ENCODE measurements at regions not wholly inside any gene's neighbourhood (a gene's known extent, or its start where the extent isn't known, plus 50 kb on each side); places are given as distances from the start of the nearest gene placed in this dataset.

DNA sequence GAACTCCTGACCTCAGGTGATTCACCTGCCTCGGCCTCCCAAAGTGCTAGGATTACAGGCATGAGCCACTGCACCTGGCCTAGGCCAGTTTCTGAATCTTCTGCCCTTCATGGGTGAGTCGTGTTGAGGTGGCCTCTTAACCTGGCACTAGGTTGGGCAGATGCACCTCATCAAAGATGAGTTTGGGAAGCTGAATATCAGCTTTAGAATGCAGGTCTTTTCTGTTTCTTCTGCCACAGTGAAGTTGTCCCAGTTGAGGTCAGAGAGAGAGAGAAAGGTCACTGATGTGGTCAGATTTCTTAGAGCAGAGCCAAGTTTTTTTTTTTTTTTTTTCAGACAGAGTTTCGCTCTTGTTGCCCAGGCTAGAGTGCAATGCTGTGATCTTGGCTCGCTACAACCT is 111.3 kb upstream of the WSCD1 start:
- TF ChIP-seq, protein P1, sequence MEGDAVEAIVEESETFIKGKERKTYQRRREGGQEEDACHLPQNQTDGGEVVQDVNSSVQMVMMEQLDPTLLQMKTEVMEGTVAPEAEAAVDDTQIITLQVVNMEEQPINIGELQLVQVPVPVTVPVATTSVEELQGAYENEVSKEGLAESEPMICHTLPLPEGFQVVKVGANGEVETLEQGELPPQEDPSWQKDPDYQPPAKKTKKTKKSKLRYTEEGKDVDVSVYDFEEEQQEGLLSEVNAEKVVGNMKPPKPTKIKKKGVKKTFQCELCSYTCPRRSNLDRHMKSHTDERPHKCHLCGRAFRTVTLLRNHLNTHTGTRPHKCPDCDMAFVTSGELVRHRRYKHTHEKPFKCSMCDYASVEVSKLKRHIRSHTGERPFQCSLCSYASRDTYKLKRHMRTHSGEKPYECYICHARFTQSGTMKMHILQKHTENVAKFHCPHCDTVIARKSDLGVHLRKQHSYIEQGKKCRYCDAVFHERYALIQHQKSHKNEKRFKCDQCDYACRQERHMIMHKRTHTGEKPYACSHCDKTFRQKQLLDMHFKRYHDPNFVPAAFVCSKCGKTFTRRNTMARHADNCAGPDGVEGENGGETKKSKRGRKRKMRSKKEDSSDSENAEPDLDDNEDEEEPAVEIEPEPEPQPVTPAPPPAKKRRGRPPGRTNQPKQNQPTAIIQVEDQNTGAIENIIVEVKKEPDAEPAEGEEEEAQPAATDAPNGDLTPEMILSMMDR (IDR thresholded peaks at IDR 0.05; ENCODE audit: low read depth, low read length), result no peak
- no peak for TF ChIP-seq EZH2phosphoT487 (IDR thresholded peaks at IDR 0.05; ENCODE audit: low read depth)
